ENCODE measurements at regions not wholly inside any gene's neighbourhood (a gene's known extent, or its start where the extent isn't known, plus 50 kb on each side); places are given as distances from the start of the nearest gene placed in this dataset.

- TF ChIP-seq CTCF (IDR thresholded peaks at IDR 0.05 in 2 of 3, conservative IDR thresholded peaks at IDR 0.05 in 1 of 3; ENCODE audit: control insufficient read depth in 2 of 3, extremely low read depth in 1 of 3, insufficient read depth in 1 of 3, low read depth in 3 of 3, low read length in 3 of 3) = no peak
- no peak for TF ChIP-seq ZBTB4 (CRISPR knock-in tag; IDR thresholded peaks at IDR 0.05)
- TF ChIP-seq EZH2 (IDR thresholded peaks at IDR 0.05; ENCODE audit: borderline replicate concordance, control insufficient read depth, low read depth, low read length) = no peak
- no peak for TF ChIP-seq POLR2A (IDR thresholded peaks at IDR 0.05; ENCODE audit: low read depth, low read length)
- TF ChIP-seq MXI1 (IDR thresholded peaks at IDR 0.05; ENCODE audit: low read depth, low read length) = no peak
- no peak for TF ChIP-seq BHLHE40 (IDR thresholded peaks at IDR 0.05; ENCODE audit: borderline replicate concordance in 1 of 2, low read depth in 2 of 2, low read length in 1 of 2)
- TF ChIP-seq BACH1 (IDR thresholded peaks at IDR 0.05; ENCODE audit: borderline replicate concordance) = no peak
- no peak for TF ChIP-seq ZNF274 (IDR thresholded peaks at IDR 0.05; ENCODE audit: insufficient read depth, insufficient read length)
- no peak for TF ChIP-seq PRDM15 (CRISPR knock-in tag; IDR thresholded peaks at IDR 0.05)
- TF ChIP-seq USF1 (IDR thresholded peaks at IDR 0.05; ENCODE audit: borderline replicate concordance, extremely low read length, insufficient read depth, low read depth, low read length) = no peak
- TF ChIP-seq MEF2A (IDR thresholded peaks at IDR 0.05; ENCODE audit: insufficient read depth, low read depth, low read length) = no peak
- no peak for TF ChIP-seq SMAD1 (IDR thresholded peaks at IDR 0.05; ENCODE audit: low read depth, partially characterized antibody)
- no peak for TF ChIP-seq CBX3 (IDR thresholded peaks at IDR 0.05; ENCODE audit: borderline replicate concordance, low read depth)
Measured at GRCh38 chr4:43353552-43353951, 461.0 kb downstream of the GRXCR1 start.

Data from GM12878 (cell line).